Cardiac muscle cell (in vitro differentiated cells and primary cell): ENCODE measurements at regions not wholly inside any gene's neighbourhood (a gene's known extent, or its start where the extent isn't known, plus 50 kb on each side); places are given as distances from the start of the nearest gene placed in this dataset.
A peak's percentile ranks its signal among the peaks of the same experiment; 100 is the strongest.
"Not testable (repeated sequence)": the region's sequence is repeated elsewhere in the genome, so short reads cannot be mapped to it uniquely, and the experiment has no call there.

Experiments used
- DNase-seq, 2 donors: peaks; one replicate each; pipeline versions ENCODE4 v3.0.0 to v3.0.0-alpha.2; 2010 to 2017; ENCODE audit warnings: low read depth in 1 of 2, low spot score in 1 of 2
- H3K27ac ChIP-seq: fragments of 200-600 bp; sonication (generic); 2 replicates; pipeline ENCODE4 v1.5.1; 2016
- H3K27me3 ChIP-seq: fragments of 200-600 bp; sonication (generic); 2 replicates; pipeline ENCODE4 v1.6.0; 2016; ENCODE audit warnings: control low read depth
- H3K36me3 ChIP-seq: fragments of 200-600 bp; sonication (generic); 2 replicates; pipeline ENCODE4 v1.5.1; 2016; ENCODE audit warnings: control low read depth
- H3K4me1 ChIP-seq: fragments of 200-600 bp; sonication (generic); 2 replicates; pipeline ENCODE4 v1.8.1; 2017; ENCODE audit warnings: low read depth, mild to moderate bottlenecking, mixed run types
- H3K4me3 ChIP-seq: fragments of 200-600 bp; sonication (generic); 2 replicates; pipeline ENCODE4 v1.5.1; 2016; ENCODE audit warnings: mild to moderate bottlenecking
- H3K9me3 ChIP-seq: fragments of 200-600 bp; sonication (generic); 2 replicates; pipeline ENCODE4 v1.5.1; 2017; ENCODE audit warnings: low read depth, mild to moderate bottlenecking, control low read depth
- TF ChIP-seq, protein P1 (sequence below): IDR thresholded peaks from 2 replicates; pipeline ENCODE4 v1.5.1; 2012; ENCODE audit warnings: low read depth, mild to moderate bottlenecking, low read length

DNA sequence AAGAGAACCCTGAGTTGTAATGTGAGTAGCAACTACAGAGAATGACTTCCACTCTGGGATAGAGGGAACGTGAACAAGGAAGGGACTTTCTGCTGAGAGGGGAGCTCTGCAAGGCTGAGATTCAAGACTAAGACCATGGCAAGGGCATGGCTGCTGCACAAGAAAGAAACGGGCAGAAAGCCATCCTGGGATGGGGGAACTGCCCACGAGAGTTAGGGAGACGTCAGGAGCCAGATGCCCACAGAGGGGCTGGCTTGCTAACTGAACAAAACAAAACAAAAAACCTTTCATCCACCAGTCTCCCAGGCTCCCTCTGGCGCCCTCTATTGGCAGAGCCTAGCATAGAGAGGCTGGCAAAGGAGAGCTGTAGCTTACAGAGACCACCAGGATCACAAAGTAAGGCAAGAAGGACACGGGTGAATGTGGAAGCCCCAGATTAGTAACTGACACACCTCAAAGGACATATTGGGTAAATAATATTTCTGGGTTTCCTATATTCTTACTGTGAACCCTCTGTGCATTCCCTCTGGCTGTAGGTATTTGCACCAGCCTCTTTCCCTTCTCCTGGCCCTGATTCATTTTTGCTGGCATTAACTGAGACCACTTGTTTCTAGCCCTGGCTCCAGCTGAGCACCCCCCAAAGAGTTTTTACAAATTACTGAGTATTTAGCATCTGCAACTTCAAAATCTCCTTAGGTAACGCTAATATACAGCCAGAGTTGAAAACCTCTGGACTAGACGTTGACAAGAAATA lies 338.3 kb downstream of the EMP1 start:
- TF ChIP-seq, protein P1, sequence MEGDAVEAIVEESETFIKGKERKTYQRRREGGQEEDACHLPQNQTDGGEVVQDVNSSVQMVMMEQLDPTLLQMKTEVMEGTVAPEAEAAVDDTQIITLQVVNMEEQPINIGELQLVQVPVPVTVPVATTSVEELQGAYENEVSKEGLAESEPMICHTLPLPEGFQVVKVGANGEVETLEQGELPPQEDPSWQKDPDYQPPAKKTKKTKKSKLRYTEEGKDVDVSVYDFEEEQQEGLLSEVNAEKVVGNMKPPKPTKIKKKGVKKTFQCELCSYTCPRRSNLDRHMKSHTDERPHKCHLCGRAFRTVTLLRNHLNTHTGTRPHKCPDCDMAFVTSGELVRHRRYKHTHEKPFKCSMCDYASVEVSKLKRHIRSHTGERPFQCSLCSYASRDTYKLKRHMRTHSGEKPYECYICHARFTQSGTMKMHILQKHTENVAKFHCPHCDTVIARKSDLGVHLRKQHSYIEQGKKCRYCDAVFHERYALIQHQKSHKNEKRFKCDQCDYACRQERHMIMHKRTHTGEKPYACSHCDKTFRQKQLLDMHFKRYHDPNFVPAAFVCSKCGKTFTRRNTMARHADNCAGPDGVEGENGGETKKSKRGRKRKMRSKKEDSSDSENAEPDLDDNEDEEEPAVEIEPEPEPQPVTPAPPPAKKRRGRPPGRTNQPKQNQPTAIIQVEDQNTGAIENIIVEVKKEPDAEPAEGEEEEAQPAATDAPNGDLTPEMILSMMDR: peak; percentile 100

GRCh38 chr12:13534242-13534641 lies 337.7 kb downstream of the EMP1 start:
- H3K27me3 ChIP-seq: no peaks in the 10 kb centered on the region
- H3K36me3 ChIP-seq: no peaks in the 10 kb centered on the region
- H3K4me3 ChIP-seq: no peak overlapping the region
- H3K4me1 ChIP-seq: no peaks in the 10 kb centered on the region
- H3K9me3 ChIP-seq: no peaks in the 10 kb centered on the region
- no peak overlapping the region for H3K27ac ChIP-seq
- DNase-seq: no peak
- TF ChIP-seq, protein P1: no peak

More for the DNA sequence above, 338.3 kb downstream of the EMP1 start:
- H3K27ac ChIP-seq: no peak overlapping the region
- no peaks in the 10 kb centered on the region for H3K36me3 ChIP-seq
- DNase-seq: peak; percentile 74 to 87
- H3K4me3 ChIP-seq: no peak overlapping the region
- H3K4me1 ChIP-seq: no peaks in the 10 kb centered on the region
- H3K27me3 ChIP-seq: no peaks in the 10 kb centered on the region
- H3K9me3 ChIP-seq: no peaks in the 10 kb centered on the region

- Histone ChIP-seq H3K27me3 (no peaks in the 10 kb centered on the region), H3K36me3 (no peaks in the 10 kb centered on the region), H3K9me3 (no peaks in the 10 kb centered on the region), H3K4me3 (no peak overlapping the region), H3K27ac (no peak overlapping the region), H3K4me1 (no peaks in the 10 kb centered on the region)
- TF ChIP-seq, protein P1: no peak
- DNase-seq: no peak
These were observed 334.4 kb downstream of the EMP1 start for GRCh38 chr12:13530966-13531365.

GRCh38 chr12:13526185-13526921 lies 329.8 kb downstream of the EMP1 start:
- not testable (repeated sequence) for H3K4me1 ChIP-seq, H3K4me3 ChIP-seq, H3K27me3 ChIP-seq, H3K9me3 ChIP-seq, H3K36me3 ChIP-seq
- peak in 1 of 2 donors; percentile 45 for DNase-seq
- H3K27ac ChIP-seq: peak overlapping the region; percentile 63

DNA sequence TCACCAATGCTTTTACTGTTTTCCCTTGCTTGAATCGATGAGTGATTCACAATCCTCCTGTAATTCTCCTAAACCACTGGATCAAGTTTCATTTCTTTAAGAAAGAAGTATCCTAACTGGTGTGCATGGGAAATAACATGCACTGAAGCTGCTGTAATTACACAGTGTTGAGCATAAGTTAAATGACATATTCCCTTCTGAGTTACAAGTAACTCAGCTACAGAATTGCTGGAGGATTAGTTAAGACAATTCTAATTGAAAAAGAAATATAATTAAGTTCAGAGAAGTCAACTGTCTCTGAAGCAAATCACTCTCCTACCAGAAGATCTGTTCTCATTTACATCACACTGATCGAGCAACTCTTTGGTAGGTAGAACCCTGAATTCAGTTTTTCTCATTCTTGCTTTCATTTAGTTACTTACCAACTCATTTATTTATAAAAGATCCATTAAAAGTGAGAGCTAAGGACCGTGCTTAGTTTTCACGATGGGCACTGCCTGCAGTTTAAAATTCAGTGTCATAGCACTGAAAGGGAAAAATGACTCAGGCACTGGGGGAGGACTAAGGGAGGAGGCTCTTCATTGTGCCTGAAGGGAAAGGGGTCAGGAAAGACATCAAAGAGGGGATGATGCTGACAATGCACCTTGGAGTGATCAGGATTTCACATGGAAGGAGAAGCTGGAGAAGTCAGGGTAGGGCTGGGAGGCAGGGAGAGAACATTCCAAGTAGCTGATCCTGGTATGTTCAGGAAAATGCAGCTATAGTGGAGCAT lies 327.2 kb downstream of the EMP1 start:
- no peaks in the 10 kb centered on the region for H3K27me3 ChIP-seq
- H3K4me3 ChIP-seq: no peak overlapping the region
- H3K27ac ChIP-seq: no peak overlapping the region
- no peak for DNase-seq
- H3K9me3 ChIP-seq: no peaks in the 10 kb centered on the region
- no peaks in the 10 kb centered on the region for H3K4me1 ChIP-seq
- TF ChIP-seq, protein P1: no peak
- H3K36me3 ChIP-seq: no peaks in the 10 kb centered on the region

DNA sequence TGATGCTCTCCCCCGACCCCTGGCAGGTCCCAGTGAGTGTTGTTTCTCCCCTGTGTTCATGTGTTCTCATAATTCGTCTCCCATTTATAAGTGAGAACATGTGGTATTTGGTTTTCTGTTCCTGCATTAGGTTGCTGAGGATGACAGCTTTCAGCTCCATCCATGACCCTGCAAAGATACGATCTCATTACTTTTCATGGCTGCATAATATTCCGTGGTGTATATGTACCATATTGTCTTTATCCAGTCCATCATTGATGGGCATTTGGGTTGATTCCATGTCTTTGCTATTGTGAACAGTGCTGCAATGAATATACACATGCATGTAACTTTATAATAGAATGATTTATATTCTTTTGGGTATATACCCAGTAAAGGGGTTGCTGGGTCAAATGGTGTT lies 321.5 kb downstream of the EMP1 start:
- not testable (repeated sequence) for H3K4me3 ChIP-seq, H3K27ac ChIP-seq, H3K9me3 ChIP-seq, H3K27me3 ChIP-seq, DNase-seq, H3K36me3 ChIP-seq, H3K4me1 ChIP-seq
